ENCODE measurements at regions not wholly inside any gene's neighbourhood (a gene's known extent, or its start where the extent isn't known, plus 50 kb on each side); places are given as distances from the start of the nearest gene placed in this dataset.

- no peak for TF ChIP-seq CTCF (IDR thresholded peaks at IDR 0.05)
- no peak for TF ChIP-seq POLR2A (IDR thresholded peaks at IDR 0.05)
- TF ChIP-seq POLR2AphosphoS5 (IDR thresholded peaks at IDR 0.05) = no peak
These were observed 53.3 kb upstream of the CD44 start for GRCh38 chr11:35085531-35086165.

Data from stomach (tissue), 4 donors.